Gastroesophageal sphincter (tissue), 3 donors: ENCODE measurements at regions not wholly inside any gene's neighbourhood (a gene's known extent, or its start where the extent isn't known, plus 50 kb on each side); places are given as distances from the start of the nearest gene placed in this dataset.

Source experiments
- EP300 ChIP-seq: sonication (generic); formaldehyde crosslinking; IDR thresholded peaks from one replicate; pipeline ENCODE4 v1.6.1; 2017; ENCODE audit warnings: antibody characterized with exemption, mild to moderate bottlenecking
- POLR2A ChIP-seq, 2 donors: fragments of 450-650 bp; IDR thresholded peaks; one replicate each; pipeline ENCODE4 v1.6.1; 2017; ENCODE audit warnings: antibody characterized with exemption in 2 of 2, mild to moderate bottlenecking in 2 of 2, moderate library complexity in 1 of 2
- TF ChIP-seq, protein P1 (sequence below), 4 experiments: fragments of 200-600 bp in 2 of 4; fragments of 450-650 bp in 2 of 4; sonication (generic) in 1 of 4; IDR thresholded peaks; one replicate each; pipeline ENCODE4 v1.5.1; 2017 to 2019; ENCODE audit warnings: antibody characterized with exemption in 4 of 4, mild to moderate bottlenecking in 2 of 4, moderate library complexity in 2 of 4

DNA sequence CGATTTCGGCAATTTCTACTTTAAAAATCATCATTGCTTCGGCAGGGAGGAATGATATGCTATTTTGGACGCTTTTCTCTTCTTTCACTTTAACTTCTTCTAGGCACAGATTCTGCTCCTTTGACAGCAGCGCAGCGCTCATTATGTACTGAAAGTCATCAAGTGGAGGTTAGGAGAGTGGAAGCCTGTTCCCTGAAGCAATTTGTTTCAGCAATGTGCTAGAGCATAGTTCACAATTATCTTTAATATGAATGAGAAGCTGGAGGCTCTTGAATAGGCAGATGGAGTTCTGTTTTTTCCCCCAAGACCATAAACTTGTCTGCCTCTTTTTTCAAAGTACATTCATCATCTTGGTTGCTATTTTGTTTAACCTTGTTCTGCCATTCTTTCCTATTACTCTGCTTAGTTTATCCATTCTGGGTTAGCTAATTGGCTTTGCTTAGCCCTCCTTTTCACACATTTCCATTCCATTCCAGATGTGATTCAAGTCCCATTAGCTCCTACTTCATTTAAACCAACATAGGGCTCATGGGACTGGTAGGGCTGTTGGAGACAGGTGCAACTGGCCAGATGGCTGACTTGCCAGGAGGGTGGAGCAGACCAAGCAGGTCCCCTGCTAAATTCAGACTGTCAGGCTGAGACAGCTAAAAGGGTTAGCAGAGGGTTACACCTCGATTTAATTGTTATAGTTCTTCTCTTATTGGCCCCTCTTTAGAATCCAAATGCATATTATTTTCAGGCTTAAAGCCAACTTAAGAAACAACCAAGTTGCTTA lies 534.7 kb upstream of the CBLB start:
- TF ChIP-seq POLR2A (IDR thresholded peaks at IDR 0.05) (no peak), EP300 (no peak)
- TF ChIP-seq, protein P1, sequence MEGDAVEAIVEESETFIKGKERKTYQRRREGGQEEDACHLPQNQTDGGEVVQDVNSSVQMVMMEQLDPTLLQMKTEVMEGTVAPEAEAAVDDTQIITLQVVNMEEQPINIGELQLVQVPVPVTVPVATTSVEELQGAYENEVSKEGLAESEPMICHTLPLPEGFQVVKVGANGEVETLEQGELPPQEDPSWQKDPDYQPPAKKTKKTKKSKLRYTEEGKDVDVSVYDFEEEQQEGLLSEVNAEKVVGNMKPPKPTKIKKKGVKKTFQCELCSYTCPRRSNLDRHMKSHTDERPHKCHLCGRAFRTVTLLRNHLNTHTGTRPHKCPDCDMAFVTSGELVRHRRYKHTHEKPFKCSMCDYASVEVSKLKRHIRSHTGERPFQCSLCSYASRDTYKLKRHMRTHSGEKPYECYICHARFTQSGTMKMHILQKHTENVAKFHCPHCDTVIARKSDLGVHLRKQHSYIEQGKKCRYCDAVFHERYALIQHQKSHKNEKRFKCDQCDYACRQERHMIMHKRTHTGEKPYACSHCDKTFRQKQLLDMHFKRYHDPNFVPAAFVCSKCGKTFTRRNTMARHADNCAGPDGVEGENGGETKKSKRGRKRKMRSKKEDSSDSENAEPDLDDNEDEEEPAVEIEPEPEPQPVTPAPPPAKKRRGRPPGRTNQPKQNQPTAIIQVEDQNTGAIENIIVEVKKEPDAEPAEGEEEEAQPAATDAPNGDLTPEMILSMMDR (IDR thresholded peaks at IDR 0.05), result no peak
